OCI-LY1 (cell line): ENCODE measurements at regions not wholly inside any gene's neighbourhood (a gene's known extent, or its start where the extent isn't known, plus 50 kb on each side); places are given as distances from the start of the nearest gene placed in this dataset.

Source experiments
- CTCF ChIP-seq: fragments of 200-600 bp; sonication (generic), shearing (Covaris generic); IDR thresholded peaks from 2 replicates; pipeline ENCODE4 v1.5.1; 2017; ENCODE audit warnings: mild to moderate bottlenecking, antibody characterized with exemption, low read length, moderate library complexity, mixed read lengths
- EZH2 ChIP-seq: fragments of 200-600 bp; sonication (generic), shearing (Covaris generic); IDR thresholded peaks from 2 replicates; pipeline ENCODE4 v1.8.0; 2017; ENCODE audit warnings: borderline replicate concordance, mixed run types, mild to moderate bottlenecking, antibody characterized with exemption, low read length, moderate library complexity, mixed read lengths

GRCh38 chr14:78075033-78075432 lies 95.1 kb upstream of the NRXN3 start:
- TF ChIP-seq CTCF, result no peak
- no peak for TF ChIP-seq EZH2
